Stimulated activated naive CD8-positive, alpha-beta T cell treated with anti-CD3 and anti-CD28 coated beads, Interleukin-15, amount 100 ng/mL, for 72 hours (primary cell): ENCODE measurements at regions not wholly inside any gene's neighbourhood (a gene's known extent, or its start where the extent isn't known, plus 50 kb on each side); places are given as distances from the start of the nearest gene placed in this dataset.

Source experiments
- ATAC-seq: fragments of 150-1000 bp; cut with Tn5 transposase; 2 replicates; pipeline ENCODE4 v1.10.0; 2021; ENCODE audit warnings: mild to moderate bottlenecking, moderate library complexity
- DNase-seq, 2 donors: peaks; one replicate each; pipeline ENCODE4 v3.0.0; 2021 to 2022
- H3K27ac Mint-ChIP-seq, 2 donors: one replicate each; pipeline ENCODE4 v1.8.0; 2022; ENCODE audit warnings: mild to moderate bottlenecking in 2 of 2, mixed read lengths in 2 of 2, moderate library complexity in 2 of 2
- H3K27me3 Mint-ChIP-seq: one replicate; pipeline ENCODE4 v1.8.0; 2022; ENCODE audit warnings: mixed read lengths
- H3K4me1 Mint-ChIP-seq: one replicate; pipeline ENCODE4 v1.8.0; 2022; ENCODE audit warnings: mild to moderate bottlenecking, mixed read lengths
- H3K4me3 Mint-ChIP-seq, 2 donors: one replicate each; pipeline ENCODE4 v1.8.0; 2022; ENCODE audit warnings: mild to moderate bottlenecking in 2 of 2, mixed read lengths in 2 of 2, moderate library complexity in 1 of 2
- H3K9me3 Mint-ChIP-seq, 2 donors: one replicate each; pipeline ENCODE4 v1.8.0; 2022; ENCODE audit warnings: mixed read lengths in 2 of 2

DNA sequence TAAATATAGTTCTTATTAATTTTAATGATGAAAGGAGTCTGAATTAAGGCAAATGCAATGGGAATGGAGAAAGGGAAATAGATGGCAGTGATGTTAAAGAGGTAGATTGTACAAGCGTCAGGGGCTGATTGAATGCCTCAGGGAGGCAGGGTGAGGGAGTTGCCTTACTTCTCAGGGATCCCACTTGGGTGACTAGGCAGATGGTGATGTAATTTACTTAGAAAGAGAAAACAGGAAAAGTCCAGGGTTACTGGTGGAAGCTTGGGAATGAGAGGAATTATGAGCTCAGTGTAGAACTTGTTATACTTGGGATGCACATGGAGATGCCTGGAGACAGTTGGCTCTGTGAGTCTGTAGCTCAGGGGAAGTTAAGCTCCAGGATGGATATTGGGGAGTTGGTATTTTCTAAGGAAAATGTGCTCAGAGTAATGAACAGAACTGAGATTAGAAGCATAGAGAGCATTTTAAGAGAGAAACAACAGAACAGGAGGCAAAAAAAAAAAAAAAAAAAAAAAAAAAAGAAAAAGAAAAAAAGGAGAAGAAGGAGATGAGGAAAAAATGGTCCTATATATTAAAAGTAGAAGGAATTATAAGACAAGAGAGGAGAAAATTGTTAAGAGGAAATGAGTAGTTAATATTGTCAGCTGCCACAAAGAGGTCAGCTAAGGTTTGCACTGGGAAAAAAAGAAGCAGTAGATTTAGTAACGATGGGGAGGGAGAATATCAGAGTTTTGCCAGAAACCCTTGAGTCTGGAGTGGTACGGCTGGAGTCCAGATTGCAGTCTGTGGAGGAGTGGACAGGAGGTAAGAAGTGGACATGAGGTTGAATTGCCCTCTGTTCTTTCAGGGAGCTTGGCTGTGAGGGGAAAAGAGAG is 88.0 kb upstream of the ELL2 start:
- H3K9me3 Mint-ChIP-seq, result peaks cover 0 to 3% of the 10 kb centered on the region in 2 donors
- no peak for ATAC-seq
- H3K27ac Mint-ChIP-seq, result no peak overlapping the region
- H3K4me3 Mint-ChIP-seq, result no peak overlapping the region
- DNase-seq, result no peak
- H3K4me1 Mint-ChIP-seq, result peaks cover 4% of the 10 kb centered on the region
- no peaks in the 10 kb centered on the region for H3K27me3 Mint-ChIP-seq

DNA sequence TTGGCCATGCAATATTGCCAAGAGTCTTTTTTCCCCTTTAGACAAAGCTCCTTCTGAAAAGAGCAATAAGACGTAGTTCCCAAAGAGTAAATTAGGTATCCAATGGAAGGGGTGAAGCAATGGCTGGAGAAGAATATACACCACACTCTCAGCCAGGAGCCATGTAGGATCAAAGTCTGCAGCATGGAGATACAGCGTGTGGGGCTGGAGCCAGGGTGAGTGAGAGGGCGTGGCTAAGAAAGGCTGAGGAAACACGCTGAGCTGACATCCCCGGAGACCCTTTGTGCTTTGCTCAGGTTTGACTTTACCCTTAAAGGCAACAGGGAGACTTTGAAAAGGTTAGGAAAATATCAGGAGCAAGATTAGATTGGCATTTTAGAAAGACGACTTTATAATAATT is 87.1 kb upstream of the ELL2 start:
- ATAC-seq, result no peak
- Mint-ChIP-seq H3K4me1 (no peaks in the 10 kb centered on the region), H3K27me3 (no peaks in the 10 kb centered on the region), H3K27ac (no peak overlapping the region), H3K9me3 (peaks cover 0 to 3% of the 10 kb centered on the region in 2 donors), H3K4me3 (no peak overlapping the region)
- no peak for DNase-seq

DNA sequence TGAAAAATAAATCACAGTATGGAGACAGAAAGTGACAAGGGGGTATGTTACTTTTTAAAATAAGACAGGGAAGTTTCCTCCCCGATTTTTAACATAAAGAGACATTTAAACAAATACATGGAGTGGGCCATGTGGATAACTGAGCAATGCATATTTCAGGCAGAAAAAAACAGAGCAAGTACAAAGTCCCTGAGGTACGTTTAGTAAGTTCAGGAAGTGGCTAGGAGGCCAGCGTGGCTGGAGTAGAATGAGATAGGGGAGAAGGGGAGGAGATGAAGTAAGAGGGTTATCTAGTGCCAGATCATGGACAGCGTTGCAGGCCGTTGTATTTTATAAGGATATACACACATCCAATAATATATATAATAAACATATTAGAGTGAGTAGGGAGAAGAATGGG is 84.2 kb upstream of the ELL2 start:
- H3K4me3 Mint-ChIP-seq, result no peak overlapping the region
- no peak overlapping the region for H3K27ac Mint-ChIP-seq
- no peaks in the 10 kb centered on the region for H3K9me3 Mint-ChIP-seq
- no peak for ATAC-seq
- no peaks in the 10 kb centered on the region for H3K27me3 Mint-ChIP-seq
- no peak for DNase-seq
- no peaks in the 10 kb centered on the region for H3K4me1 Mint-ChIP-seq

DNA sequence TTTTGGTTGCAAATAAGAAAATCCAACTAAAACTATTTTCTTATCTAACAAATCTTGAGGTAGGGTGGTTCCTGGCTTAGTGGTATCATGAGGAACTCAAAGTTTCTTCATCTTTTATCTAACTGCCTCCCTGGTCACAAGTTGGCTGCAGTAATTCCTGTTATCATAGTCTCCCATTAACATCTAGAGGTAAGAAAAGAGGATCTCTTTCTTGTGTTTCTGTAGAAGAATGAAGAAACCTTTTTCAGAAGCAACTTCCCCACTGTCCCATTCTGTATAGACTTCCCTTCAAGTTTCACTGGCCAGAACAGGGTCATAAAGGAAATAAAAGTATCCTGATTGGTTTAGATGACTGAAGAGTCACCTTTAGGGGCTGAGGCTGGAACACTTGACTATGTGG is 81.8 kb upstream of the ELL2 start:
- no peak for DNase-seq
- ATAC-seq, result no peak
- Mint-ChIP-seq H3K9me3 (peaks cover 0 to 4% of the 10 kb centered on the region in 2 donors), H3K27ac (no peak overlapping the region), H3K27me3 (peaks cover 5% of the 10 kb centered on the region), H3K4me3 (no peak overlapping the region), H3K4me1 (no peaks in the 10 kb centered on the region)

DNA sequence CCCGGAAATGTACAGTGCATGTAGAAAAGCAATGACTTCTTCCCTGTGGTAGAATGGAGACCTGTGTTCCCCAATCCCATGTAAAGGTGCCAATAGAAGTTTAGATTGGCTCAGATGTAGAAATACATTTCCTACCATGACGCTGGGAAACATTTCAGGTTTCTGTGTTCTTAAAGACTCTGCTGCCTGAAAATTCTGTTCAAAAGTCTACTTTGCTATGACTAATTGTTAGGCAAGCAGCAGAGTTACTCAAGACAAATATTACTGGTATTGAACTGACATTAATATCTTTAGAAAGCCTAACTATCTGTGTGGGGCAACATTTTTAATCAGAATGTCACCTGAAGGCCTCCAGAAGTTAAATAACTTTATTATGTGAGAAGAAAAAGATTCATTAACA is 75.5 kb upstream of the ELL2 start:
- Mint-ChIP-seq H3K27ac (no peak overlapping the region), H3K4me1 (no peaks in the 10 kb centered on the region), H3K4me3 (no peak overlapping the region), H3K9me3 (peaks cover 0 to 7% of the 10 kb centered on the region in 2 donors), H3K27me3 (peaks cover 7% of the 10 kb centered on the region)
- DNase-seq (no peak), ATAC-seq (no peak)

DNA sequence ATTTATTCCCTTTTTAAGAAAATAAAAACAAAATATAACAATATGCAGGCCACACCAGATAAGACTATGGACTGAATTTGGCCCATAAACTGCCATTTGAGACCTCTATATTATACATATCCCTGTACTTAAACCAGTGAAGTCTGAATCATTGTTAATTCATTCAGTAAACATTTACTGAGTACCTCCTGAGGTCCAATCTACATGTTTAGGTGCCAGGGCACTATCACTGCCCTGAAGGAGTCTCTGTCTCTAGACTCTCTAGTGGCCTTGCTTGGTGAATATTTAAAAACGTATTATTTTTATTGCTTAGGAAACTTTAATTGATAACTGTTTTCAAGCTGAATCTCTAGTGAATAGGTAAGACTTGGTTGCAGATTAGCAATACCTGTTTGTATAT is 74.7 kb upstream of the ELL2 start:
- no peaks in the 10 kb centered on the region for H3K4me1 Mint-ChIP-seq
- DNase-seq (no peak), ATAC-seq (no peak)
- no peak overlapping the region for H3K4me3 Mint-ChIP-seq
- peaks cover 7% of the 10 kb centered on the region for H3K27me3 Mint-ChIP-seq
- H3K27ac Mint-ChIP-seq, result no peak overlapping the region
- peaks cover 0 to 7% of the 10 kb centered on the region in 2 donors for H3K9me3 Mint-ChIP-seq

DNA sequence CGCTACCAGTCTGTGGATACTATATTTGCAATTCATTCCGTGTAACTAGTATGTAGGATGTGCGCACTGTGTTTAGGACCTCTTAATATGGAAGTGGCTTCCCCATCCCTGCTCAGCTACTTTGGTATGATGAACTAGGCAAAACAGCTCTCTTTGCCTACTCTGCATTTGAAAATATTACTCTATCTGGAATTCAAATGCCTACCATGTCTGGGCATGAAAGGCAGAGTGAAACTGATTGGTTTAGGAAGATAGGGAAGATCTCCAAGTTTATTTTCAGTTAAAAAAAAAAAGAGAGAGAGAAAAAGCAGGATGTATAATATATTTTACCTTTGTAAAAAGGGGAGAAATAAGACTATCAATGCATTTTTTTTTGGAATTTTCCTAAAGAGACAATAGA is 74.1 kb upstream of the ELL2 start:
- Mint-ChIP-seq H3K27ac (no peak overlapping the region), H3K27me3 (peaks cover 7% of the 10 kb centered on the region), H3K4me3 (no peak overlapping the region), H3K9me3 (peaks cover 0 to 7% of the 10 kb centered on the region in 2 donors), H3K4me1 (no peaks in the 10 kb centered on the region)
- no peak for ATAC-seq
- DNase-seq, result no peak

DNA sequence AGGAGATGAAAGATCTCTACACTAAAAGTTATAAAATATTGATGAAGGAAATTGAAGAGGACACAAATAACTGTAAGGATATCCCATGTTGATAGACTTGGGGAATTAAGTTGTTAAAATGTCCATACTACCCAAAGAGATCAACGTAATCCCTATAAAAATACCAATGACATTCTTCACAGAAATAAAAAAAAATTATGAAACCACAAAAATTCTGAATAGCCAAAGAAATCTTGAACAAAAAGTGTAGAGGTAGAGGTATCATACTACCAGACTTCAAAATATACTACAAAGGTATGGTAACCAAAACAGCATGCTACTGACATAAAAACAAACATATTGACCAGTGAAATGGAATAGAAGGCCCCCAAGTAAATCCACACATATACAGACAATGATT is 71.5 kb upstream of the ELL2 start:
- Mint-ChIP-seq H3K4me1 (no peaks in the 10 kb centered on the region), H3K9me3 (no peaks in the 10 kb centered on the region), H3K27ac (no peak overlapping the region), H3K4me3 (no peak overlapping the region), H3K27me3 (no peaks in the 10 kb centered on the region)
- ATAC-seq (no peak), DNase-seq (no peak)

DNA sequence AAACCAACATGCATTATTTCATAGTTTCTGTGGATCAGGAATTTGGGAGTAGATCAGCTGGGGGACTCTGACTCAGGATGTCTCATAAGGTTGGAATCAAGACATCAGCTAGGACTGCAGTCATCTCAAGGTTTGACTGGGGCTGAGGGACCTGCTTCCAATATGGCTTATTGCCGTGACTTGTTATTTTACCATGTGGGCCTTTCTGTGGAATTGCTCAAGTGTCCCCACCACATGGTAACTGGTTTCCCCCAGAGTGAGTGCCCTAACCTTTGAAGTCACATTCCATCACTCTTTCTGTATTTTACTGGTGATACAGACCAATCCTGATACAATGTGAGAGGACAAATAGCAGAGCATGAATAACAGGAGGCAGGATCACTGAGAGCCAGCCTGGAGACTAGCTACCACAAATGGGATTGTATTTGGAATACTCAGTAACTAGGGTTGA is 70.2 kb upstream of the ELL2 start:
- Mint-ChIP-seq H3K9me3 (no peaks in the 10 kb centered on the region), H3K4me3 (no peak overlapping the region), H3K4me1 (no peaks in the 10 kb centered on the region), H3K27ac (no peak overlapping the region), H3K27me3 (no peaks in the 10 kb centered on the region)
- ATAC-seq (no peak), DNase-seq (no peak)

DNA sequence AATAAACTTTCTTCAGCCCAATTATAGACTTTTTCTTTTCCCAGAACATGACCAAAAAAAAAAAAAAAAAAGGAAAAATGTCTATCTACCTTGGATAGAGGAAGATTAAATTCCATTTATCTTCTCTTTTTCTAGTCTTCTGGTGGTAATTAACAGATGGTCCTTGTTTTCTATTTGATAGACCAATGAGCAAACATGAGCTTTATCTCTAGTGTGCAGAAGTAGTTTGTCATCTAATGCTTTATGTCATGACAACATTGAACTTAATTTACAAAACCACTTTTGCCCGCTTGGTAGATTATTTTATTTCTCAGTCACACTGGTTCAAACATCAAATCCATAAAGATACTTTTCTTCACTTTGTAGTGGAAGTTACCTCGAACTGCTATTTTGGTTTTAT is 69.5 kb upstream of the ELL2 start:
- H3K4me3 Mint-ChIP-seq, result no peak overlapping the region
- no peaks in the 10 kb centered on the region for H3K27me3 Mint-ChIP-seq
- no peak overlapping the region for H3K27ac Mint-ChIP-seq
- DNase-seq (no peak), ATAC-seq (no peak)
- no peaks in the 10 kb centered on the region for H3K4me1 Mint-ChIP-seq
- no peaks in the 10 kb centered on the region for H3K9me3 Mint-ChIP-seq

DNA sequence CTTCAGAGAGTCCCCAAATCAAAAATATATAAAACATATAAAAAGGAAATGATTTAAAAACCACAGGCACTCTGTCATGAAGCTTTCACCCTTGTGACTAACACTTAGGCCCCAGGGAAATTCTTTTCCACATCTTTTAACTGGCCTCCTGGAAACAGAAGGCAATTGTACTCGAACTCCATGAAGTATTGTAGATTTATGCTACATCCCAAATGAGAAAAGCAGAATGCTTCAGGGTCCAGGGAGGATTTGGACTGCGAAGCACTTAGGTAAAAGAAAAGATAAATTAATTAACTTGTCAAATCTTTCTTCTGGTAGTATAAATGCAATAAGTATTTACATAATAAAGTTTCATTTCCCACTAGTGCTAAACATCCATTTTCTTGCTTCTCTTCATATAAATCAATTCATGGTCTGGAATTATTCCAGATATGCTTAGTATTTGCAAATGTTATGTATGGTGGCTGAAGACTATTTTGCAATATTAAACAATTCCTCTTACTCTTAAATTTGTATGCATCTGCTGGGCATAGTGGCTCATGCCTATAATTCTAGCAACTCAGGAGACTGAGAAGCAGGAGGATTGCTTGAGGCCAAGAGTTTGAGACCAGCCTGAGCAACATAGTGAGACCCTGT is 64.9 kb upstream of the ELL2 start:
- H3K27ac Mint-ChIP-seq, result no peak overlapping the region
- no peaks in the 10 kb centered on the region for H3K4me1 Mint-ChIP-seq
- no peak overlapping the region for H3K4me3 Mint-ChIP-seq
- ATAC-seq (no peak), DNase-seq (no peak)
- no peaks in the 10 kb centered on the region for H3K9me3 Mint-ChIP-seq
- no peaks in the 10 kb centered on the region for H3K27me3 Mint-ChIP-seq

DNA sequence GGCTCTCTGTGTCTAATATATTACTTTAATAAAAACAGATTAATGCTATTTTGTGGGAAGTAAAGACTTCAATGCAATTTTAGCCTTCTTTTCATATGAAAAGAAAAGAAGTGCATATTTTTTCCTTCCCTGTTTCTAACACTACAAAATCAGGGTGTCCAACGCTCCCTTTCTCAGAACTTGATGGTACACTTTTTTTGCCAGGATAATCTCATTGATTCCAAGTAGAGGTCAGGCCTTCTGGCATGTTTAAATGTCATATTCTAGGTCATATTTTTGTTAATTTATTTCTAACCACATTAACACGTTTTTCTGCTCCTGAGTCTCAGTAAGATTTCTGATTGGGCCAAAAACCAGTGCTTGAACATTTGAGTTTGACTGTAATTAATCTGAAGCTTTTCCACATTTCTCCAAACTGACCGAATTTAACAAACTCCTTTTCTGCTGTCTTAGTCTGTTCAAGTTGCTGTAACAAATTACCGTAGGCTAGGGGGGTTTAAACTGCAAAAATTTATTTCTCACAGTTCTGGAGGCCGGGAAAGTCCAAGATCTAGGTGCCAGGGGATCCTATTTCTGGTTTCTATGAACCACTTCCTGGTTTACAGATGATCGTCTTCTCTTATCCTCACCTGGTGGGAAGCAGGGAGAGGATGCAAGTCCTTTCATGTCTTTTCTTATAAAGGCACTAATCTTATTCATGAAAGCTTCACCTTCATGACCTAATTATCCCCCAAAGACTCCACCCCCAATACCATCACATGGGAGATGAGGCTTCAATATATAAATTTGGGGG is 63.2 kb upstream of the ELL2 start:
- Mint-ChIP-seq H3K9me3 (no peaks in the 10 kb centered on the region), H3K4me3 (no peak overlapping the region), H3K27ac (no peak overlapping the region), H3K4me1 (no peaks in the 10 kb centered on the region), H3K27me3 (no peaks in the 10 kb centered on the region)
- DNase-seq, result no peak
- no peak for ATAC-seq

DNA sequence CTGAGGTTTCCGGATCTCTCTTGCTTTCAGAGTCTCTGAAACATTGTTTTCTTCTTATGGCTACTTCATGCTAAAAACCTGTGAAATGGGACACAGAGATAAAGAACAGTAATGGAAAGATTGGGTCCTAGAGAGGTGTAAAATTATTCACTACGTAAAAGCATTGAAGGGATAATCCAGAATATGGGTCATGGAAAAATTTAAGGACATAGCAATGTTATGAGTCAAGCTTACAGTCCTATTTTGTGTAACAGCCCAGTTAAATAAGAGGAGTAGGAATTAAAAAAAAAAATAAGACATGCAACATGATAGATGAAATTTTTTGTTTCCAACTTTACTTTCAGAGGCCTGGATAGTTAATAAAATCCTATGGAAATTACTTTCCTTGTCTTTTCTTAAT is 61.9 kb upstream of the ELL2 start:
- H3K4me1 Mint-ChIP-seq, result no peaks in the 10 kb centered on the region
- DNase-seq, result no peak

DNA sequence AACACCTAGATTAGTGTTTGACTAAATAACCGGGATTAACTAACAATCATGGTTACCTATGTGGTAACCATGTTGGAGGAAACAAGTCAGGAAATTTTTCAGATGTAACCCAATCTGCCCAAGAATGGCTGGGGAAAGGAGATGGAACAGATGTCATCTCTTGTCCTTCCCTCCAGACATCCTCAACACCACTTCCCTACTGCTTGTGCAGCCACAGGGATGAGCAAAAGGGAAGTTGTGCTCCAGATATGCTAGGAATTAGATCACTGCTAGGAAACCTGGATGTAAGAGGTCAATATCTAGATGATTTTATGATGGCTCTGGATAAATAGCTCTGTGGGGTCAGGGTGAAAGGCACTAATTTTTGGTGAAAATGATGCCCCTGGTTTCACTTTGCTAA is 61.3 kb upstream of the ELL2 start:
- Mint-ChIP-seq H3K27me3 (no peaks in the 10 kb centered on the region), H3K9me3 (no peaks in the 10 kb centered on the region), H3K4me3 (no peak overlapping the region), H3K4me1 (no peaks in the 10 kb centered on the region), H3K27ac (no peak overlapping the region)
- ATAC-seq, result no peak
- DNase-seq, result no peak

More for the DNA sequence above, 61.9 kb upstream of the ELL2 start:
- no peaks in the 10 kb centered on the region for H3K27me3 Mint-ChIP-seq
- ATAC-seq, result no peak
- H3K27ac Mint-ChIP-seq, result no peak overlapping the region
- H3K9me3 Mint-ChIP-seq, result no peaks in the 10 kb centered on the region
- H3K4me3 Mint-ChIP-seq, result no peak overlapping the region

DNA sequence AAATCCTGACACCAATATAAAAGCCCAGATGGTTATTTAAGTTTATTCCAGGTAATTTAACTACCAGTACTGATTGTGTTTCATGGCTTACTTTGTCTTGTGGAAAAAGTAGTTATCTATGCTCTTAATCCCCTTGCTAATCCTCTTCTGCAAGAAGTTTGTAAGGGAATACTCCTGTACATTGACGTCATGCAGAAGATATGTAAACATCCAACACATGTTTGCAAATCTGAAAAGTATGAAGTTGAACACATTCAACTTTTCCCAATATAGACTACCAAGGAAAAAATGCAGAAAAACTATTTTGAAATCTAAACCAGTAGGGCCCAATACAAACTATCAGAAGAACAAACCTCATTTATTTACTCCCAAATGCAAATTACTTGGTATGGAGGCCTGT is 56.3 kb upstream of the ELL2 start:
- no peaks in the 10 kb centered on the region for H3K4me1 Mint-ChIP-seq
- DNase-seq (no peak), ATAC-seq (no peak)
- no peak overlapping the region for H3K27ac Mint-ChIP-seq
- H3K27me3 Mint-ChIP-seq, result no peaks in the 10 kb centered on the region
- H3K9me3 Mint-ChIP-seq, result no peaks in the 10 kb centered on the region
- no peak overlapping the region for H3K4me3 Mint-ChIP-seq

DNA sequence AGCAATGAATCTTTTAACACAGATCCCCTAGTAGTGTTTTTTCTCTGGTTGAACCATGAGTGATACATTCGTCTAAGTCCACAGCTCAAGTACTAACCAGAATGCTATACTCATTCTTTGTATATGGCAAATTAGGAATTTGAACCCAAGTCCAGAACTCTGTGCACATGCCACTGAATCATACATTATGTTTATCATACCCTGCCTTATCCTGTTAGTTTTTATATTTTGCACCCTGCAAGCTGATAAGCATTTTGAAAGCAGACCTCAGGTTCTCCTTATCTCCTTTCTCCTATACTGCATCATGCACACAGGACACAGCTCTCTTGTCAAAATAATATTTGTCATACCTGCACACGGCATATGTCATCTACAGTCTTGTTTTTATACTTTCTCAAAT is 54.6 kb upstream of the ELL2 start:
- Mint-ChIP-seq H3K4me1 (no peaks in the 10 kb centered on the region), H3K27me3 (no peaks in the 10 kb centered on the region), H3K27ac (no peak overlapping the region), H3K4me3 (no peak overlapping the region), H3K9me3 (no peaks in the 10 kb centered on the region)
- DNase-seq (no peak), ATAC-seq (no peak)
